Mesothelial cell of epicardium (in vitro differentiated cells): ENCODE measurements at regions not wholly inside any gene's neighbourhood (a gene's known extent, or its start where the extent isn't known, plus 50 kb on each side); places are given as distances from the start of the nearest gene placed in this dataset.

Source experiments
- DNase-seq, 2 experiments: peaks; one replicate each; pipeline ENCODE4 v3.0.0; 2021; ENCODE audit warnings: low spot score in 2 of 2; ENCODE audit not compliant: unreplicated experiment in 2 of 2
- H3K27ac Mint-ChIP-seq: 2 replicates; pipeline ENCODE4 v1.8.0; 2021; ENCODE audit warnings: mixed read lengths
- H3K27me3 Mint-ChIP-seq: 2 replicates; pipeline ENCODE4 v1.8.0; 2021; ENCODE audit warnings: low read depth, mixed read lengths
- H3K36me3 Mint-ChIP-seq: 2 replicates; pipeline ENCODE4 v1.8.0; 2021; ENCODE audit warnings: mixed read lengths
- H3K4me1 Mint-ChIP-seq: 2 replicates; pipeline ENCODE4 v1.8.0; 2021; ENCODE audit warnings: mixed read lengths
- H3K4me3 Mint-ChIP-seq: 2 replicates; pipeline ENCODE4 v1.8.0; 2021; ENCODE audit warnings: mild to moderate bottlenecking, moderate library complexity, mixed read lengths
- H3K9me3 Mint-ChIP-seq: 2 replicates; pipeline ENCODE4 v1.8.0; 2021; ENCODE audit warnings: mixed read lengths
- CTCF ChIP-seq: fragments of 200-600 bp; sonication (generic); IDR thresholded peaks from one replicate; pipeline ENCODE4 v1.5.0; 2021; ENCODE audit warnings: antibody characterized with exemption; ENCODE audit not compliant: unreplicated experiment

- no peak for DNase-seq
- peaks cover 2% of the 10 kb centered on the region for H3K36me3 Mint-ChIP-seq
- no peaks in the 10 kb centered on the region for H3K27me3 Mint-ChIP-seq
- no peak for TF ChIP-seq CTCF
- peaks cover 42% of the 10 kb centered on the region for H3K4me1 Mint-ChIP-seq
- no peak overlapping the region for H3K27ac Mint-ChIP-seq
- peaks cover 10% of the 10 kb centered on the region for H3K9me3 Mint-ChIP-seq
- no peak overlapping the region for H3K4me3 Mint-ChIP-seq
Measured at GRCh38 chr3:25049304-25049703, 378.8 kb upstream of the RARB start.

- Mint-ChIP-seq H3K27me3 (no peaks in the 10 kb centered on the region), H3K27ac (no peak overlapping the region), H3K36me3 (peaks cover 2% of the 10 kb centered on the region), H3K4me1 (peaks cover 27% of the 10 kb centered on the region), H3K4me3 (no peak overlapping the region), H3K9me3 (peaks cover 4% of the 10 kb centered on the region)
- TF ChIP-seq CTCF, result no peak
- DNase-seq, result no peak
Measured at GRCh38 chr3:25053360-25053759, 374.7 kb upstream of the RARB start.

- H3K4me1 Mint-ChIP-seq, result peaks cover 21% of the 10 kb centered on the region
- no peaks in the 10 kb centered on the region for H3K27me3 Mint-ChIP-seq
- H3K27ac Mint-ChIP-seq, result peak overlapping the region; percentile 16
- no peaks in the 10 kb centered on the region for H3K9me3 Mint-ChIP-seq
- no peak for DNase-seq
- H3K36me3 Mint-ChIP-seq, result no peaks in the 10 kb centered on the region
- no peak for TF ChIP-seq CTCF
- H3K4me3 Mint-ChIP-seq, result no peak overlapping the region
Measured at GRCh38 chr3:25056036-25056755, 371.9 kb upstream of the RARB start.

- no peak for TF ChIP-seq CTCF
- no peak overlapping the region for H3K4me3 Mint-ChIP-seq
- no peaks in the 10 kb centered on the region for H3K36me3 Mint-ChIP-seq
- H3K4me1 Mint-ChIP-seq, result peaks cover 15% of the 10 kb centered on the region
- H3K27ac Mint-ChIP-seq, result no peak overlapping the region
- no peaks in the 10 kb centered on the region for H3K9me3 Mint-ChIP-seq
- H3K27me3 Mint-ChIP-seq, result no peaks in the 10 kb centered on the region
- DNase-seq, result no peak
Measured at GRCh38 chr3:25056803-25057351, 371.2 kb upstream of the RARB start.

- Mint-ChIP-seq H3K4me1 (peaks cover 15% of the 10 kb centered on the region), H3K9me3 (peaks cover under 1% of the 10 kb centered on the region), H3K27me3 (no peaks in the 10 kb centered on the region), H3K4me3 (no peak overlapping the region), H3K27ac (no peak overlapping the region), H3K36me3 (peaks cover under 1% of the 10 kb centered on the region)
- no peak for TF ChIP-seq CTCF
- DNase-seq, result no peak
Measured at GRCh38 chr3:25057379-25057778, 370.7 kb upstream of the RARB start.
